NCI-H146 treated with DMSO at 0.1 percent for 48 hours (cell line): ENCODE measurements at regions not wholly inside any gene's neighbourhood (a gene's known extent, or its start where the extent isn't known, plus 50 kb on each side); places are given as distances from the start of the nearest gene placed in this dataset.
A peak's percentile ranks its signal among the peaks of the same experiment; 100 is the strongest.
"Not testable (repeated sequence)": the region's sequence is repeated elsewhere in the genome, so short reads cannot be mapped to it uniquely, and the experiment has no call there.

Experiments
- DNase-seq: peaks from one replicate; lab custom pipeline; 2025; ENCODE audit not compliant: unreplicated experiment; lab: John Stamatoyannopoulos, UW

DNA sequence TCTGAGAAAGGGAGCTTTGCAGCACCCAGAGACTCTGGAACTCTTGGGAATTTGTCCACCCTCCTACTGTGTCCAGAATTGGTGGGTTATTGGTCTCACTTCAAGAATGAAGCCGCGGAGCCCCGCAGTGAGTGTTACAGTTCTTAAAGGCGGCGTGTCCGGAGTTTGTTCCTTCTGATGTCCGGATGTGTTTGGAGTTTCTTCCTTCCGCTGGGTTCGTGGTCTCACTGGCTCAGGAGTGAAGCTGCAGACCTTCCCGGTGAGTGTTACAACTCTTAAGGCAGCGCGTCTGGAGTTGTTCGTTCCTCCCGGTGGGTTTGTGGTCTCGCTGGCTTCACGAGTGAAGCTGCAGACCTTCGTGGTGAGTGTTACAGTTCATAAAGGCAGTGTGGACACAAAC lies 824.7 kb downstream of the LRRTM4 start:
- not testable (repeated sequence) for DNase-seq

DNA sequence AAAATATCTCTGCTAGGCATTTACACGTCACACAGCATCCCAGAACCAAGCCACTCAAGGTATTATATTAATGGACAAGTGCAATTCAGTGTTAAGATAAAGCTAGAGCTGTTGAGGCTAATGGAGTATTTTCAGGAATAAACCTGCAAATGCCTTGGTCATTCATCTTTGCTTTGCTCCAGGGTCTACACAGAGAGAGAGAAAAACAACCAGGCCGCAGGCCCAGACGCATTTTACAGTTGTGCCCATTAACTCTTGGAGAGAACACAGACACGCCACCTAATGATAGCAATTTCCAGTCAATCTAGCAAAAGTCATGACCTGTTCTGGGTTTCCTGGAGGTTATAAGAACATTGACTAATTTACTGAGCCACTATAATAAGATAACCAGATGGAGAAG lies 829.3 kb downstream of the LRRTM4 start:
- no peak for DNase-seq

DNA sequence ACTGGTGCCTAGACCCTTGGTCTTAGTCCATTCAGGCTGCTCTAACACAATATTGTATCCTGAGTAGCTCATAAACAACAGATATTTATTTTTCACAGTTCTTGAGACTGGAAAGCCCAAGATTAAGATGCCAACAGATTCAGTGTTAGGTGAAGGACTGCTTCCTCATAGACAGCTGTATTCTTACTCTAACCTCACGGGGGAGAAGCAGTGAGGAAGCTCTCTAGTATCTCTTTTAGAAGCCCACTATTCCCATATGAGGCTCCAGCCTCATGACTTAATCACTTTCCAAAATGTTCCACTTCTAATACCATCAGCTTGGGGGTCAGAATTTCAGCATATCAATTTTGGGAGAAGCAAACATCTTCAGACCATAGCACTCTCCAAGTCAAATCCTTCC lies 833.4 kb downstream of the LRRTM4 start:
- no peak for DNase-seq

DNA sequence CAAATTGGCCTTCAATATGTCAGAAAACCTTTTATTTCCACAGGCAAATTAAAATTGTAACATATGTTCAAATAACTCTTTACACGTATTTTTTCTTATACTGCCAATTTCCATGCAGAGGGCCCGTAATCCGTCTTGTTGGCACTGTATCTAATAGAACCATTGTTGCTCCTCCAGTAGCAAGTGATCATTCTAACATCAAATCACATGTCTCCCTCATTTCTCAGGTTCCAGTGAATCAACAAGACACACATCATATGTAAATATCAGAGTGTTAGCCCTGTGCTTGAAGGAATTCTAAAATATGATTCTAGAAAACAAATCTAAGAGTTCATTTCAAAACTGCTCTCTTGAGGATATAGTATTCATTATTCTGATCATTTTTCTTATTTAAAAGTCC lies 834.3 kb downstream of the LRRTM4 start:
- DNase-seq = no peak

DNA sequence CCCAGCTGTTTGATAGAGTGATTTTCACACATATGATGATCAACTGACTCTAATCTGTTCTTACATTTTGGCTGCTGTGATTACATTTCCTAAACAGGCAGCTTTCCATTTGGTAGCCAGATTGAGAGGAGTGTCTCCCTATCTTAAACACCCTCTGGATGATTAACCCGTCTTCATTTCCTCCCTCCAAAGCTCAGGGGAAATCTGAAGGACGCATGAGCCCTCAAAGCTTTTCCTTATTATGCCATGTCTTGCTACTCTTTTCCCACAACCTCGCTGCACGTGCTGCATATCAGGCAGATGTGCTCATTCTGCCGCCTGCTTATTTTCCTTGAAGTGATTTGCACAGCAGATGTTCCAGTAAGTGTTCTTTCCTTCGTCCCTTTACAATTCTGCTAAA lies 837.4 kb downstream of the LRRTM4 start:
- no peak for DNase-seq

DNA sequence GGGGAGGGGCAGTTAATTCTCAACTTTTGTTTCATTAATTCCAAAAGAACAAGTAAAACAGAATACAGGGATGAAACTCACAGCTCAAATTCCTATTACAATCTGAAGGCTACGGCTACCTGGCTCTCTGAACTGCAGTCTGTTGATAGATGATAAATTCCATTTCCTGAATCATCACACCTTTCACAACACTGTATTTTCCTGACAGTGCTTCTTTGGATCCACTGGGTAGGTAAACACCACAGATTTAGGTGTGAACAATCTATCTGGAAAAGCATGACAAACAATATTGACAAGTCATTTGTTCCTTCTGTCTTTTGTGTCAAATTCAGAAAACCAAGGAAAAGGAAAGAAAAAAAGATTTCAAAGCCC lies 843.2 kb downstream of the LRRTM4 start:
- no peak for DNase-seq

DNA sequence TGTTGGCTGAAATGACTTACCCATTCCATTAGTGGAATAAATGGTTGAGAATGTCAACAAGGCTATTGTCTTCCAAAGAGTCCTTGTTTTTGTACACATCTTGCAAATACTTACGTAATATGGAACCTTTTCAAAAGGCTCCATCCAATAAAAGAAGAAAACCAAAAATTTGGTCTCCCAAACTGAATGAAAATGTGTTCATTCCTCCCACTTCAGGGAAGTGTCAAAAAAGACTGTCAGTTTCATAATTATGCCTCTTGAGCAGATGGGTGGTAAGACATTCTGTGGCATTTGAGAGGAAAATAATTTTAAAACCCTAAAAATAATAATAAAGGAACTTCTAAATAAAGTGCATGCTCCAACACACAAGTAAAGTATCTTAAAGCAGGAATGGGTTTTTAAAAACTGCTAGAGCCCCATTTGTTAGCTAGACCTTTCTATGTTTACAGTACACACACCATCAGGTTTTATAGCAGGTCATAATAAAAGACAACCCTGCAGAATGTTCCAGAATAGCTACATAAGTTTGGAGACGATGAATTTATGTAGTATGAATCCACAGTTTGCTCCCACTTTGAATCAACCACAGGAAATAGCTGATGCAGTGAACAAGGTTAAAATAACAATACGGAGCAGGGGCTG lies 843.7 kb downstream of the LRRTM4 start:
- DNase-seq = no peak

DNA sequence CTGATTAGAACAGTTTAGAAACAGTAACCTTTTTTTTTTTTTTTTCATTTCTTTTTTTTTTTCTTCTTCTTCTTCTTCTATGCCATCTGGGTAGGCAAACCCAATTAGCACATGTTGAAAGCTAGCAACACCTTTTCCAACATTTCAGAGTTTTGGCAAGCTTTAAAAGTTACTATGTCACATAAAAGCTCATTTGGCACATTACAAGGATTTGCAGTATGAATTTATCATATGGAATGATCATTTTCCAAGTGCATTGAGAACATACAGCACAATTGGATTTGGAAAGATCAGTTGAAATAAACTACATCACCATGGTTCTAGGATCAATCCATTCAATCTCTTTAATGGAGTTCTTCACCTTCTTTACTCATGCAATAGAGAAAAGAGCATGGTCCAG lies 847.0 kb downstream of the LRRTM4 start:
- DNase-seq = no peak

DNA sequence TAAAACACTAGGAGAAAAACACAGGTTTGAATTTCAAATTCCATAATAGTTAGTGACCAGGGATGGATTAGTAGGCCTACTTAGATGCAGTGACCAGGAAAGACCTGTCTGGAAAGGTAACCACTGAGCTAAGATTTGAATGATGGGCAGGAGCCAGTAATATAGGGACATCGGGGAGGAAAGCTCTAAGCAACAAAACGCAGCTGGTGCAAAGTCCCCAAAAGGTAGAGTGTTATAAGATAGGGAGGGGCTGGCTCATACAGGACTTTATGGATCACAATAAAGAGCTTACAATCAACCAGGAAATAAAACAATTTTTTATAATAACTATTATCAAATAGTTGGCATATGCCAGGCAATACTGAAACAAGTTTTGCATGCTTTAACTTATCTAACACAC lies 849.4 kb downstream of the LRRTM4 start:
- DNase-seq = no peak

DNA sequence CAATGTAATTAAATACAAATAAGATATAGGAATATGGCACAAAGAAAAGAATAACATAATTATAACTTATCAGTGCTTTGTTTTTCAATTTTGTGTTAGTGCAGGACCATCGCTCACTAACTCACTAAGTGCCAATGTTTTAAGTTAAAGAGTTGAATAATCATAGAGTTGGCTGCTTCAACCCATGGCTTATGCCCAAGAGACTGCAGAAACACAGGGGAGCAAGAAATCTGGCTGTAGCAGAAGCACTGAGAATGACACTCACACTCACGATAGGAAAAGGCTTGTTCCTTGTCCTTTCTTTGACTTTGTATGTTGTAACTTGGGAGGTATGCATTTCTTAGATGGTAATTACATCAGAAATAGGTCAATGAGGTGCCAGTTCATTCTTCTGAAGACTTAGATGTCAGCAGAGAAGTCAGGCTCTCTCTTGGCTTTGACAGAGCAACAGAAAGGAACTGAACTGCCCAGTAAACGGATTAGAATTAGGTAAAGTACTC lies 852.2 kb downstream of the LRRTM4 start:
- DNase-seq = no peak

DNA sequence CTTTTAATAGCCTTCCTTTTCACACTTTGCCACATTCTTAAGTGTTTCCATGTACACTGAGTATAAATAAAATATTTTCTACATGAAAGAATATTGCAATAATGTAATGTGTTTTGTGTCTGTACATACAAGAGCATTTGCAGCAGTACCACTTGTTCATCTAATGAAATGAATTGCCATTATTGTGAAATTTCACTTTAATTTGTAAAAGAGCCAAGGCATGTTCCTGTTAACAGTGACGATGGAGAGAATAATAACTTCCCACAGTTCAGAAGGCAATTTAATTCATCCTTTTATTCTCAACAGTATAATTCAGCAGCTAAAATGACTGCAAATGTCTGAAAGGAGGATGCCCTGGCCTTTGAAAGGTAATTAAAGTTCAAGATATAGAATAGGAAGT lies 853.9 kb downstream of the LRRTM4 start:
- no peak for DNase-seq

DNA sequence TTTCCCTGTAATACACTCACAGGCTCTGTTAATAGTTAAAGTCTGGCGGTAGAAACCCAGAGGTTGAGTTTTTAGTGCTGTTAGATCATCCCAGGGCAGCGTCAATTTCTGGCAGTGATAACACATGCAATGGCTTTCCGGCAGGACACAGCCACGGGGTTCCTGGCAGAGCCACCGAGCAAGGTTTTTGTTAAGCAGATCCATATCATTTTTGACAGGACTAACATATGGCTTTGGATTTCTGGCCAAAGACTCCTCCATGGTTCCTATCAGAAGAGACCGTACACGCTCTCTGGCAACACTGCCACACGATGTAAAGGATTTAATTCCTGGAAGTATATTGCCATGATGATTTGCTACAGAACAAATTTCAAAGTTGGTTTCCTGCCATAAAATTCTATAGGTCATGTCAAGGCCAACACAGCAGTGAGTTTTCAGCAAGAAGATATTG lies 854.3 kb downstream of the LRRTM4 start:
- no peak for DNase-seq

DNA sequence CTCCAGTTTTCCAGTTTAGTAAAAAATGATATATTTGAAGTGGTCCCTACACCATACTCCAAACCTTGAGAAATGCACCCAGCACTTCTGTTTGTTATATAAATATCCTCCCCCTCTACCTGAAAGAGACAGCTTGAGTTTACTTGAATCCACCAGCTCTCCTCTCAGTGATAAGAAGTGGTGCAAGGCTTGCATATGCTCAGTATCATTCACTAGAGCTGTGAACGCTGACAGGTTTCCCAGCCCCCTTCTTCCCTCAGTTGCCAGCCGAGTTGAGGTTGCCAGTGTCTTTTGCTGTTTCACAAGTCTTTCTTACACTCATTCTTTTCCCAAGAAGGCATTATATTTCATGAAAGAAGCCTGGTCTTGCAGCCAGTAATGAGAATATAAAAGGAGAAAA lies 880.0 kb downstream of the LRRTM4 start:
- no peak for DNase-seq

DNA sequence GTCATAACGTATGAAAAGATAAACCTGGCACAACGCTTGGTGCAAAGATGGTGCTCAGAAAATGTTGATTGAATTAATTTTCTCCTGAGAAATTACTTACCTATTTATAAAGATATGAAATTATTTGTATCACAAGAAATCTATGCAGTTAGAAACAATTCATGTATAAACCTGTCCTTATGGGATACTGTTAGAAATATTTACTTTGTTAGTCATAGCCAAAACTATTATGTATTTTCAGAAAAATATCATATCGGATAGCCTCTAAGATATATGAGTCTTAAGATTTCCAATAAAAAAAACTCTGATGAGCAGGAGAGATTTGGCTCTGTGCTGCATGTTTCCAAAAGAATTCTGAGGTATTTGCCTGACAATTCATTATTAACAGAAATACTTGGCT lies 880.7 kb downstream of the LRRTM4 start:
- DNase-seq = no peak

DNA sequence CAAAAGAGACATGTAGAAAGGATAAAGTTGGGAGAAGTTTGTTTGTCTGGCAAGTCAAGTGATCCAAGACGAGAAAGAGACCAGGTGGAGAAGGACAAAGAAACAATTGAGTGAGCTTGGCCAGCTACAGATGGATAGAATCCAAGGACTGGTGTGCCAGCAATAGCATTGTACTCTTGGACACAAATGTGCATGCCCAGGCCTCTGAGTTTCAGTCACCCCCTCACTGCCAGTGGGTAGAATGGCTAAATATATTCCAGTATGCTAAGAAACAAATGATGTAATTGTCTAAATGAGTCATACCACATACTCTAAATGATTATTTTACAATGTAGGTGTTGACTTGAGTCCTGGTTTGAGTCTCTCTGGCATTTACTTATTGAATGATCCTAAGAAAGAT lies 881.3 kb downstream of the LRRTM4 start:
- DNase-seq = no peak

DNA sequence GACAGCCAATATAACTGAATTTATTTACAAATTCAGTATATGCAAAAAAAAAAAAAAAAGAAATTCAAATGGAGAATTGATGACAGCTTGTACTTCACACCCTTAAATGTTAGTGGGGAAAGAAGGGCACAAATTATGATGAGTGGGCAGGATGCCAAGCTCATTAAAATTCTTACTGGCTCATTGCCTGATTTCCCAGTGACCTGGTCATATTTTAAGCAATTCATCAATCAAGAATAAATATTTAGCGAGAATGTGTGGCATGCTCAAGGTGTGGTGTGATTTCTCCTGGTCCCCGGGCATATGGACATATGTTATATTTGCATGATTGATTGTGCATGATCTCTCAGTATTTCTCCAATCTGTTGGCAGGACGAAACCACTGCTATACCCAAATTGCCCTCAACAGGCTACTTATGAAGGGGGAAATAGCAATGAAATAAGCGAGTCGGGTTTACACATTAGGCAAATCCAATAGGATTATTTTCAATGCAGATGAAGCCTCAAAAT lies 883.0 kb downstream of the LRRTM4 start:
- DNase-seq = no peak

DNA sequence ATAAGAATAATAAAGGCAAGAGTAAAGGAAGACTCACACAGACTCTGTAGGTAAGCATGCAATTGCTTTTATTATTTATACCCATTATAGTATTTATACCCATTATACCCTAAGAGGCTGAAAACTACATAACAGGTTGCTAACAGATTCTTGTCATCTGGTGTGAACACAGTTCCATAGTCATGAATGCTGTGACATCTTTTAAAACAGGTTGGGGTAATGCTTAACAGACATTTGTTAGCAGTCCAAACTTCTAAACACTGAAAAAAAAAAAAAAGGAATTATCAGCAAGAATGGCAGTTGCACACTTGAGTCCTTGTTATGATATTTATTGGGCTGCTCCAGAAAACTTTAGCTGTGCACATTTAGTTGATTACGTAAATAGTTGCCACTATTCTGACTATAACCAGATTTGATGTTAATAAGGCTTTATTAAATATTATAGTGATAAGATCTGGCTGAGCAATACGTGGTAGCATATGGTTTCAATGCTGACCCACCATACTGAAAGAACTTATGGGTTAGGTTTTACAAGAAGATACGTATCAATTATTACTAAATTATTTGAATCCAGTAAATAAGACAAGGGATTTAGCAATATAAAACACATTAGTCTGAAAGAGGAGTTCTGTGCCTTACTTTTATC lies 888.8 kb downstream of the LRRTM4 start:
- DNase-seq = no peak

DNA sequence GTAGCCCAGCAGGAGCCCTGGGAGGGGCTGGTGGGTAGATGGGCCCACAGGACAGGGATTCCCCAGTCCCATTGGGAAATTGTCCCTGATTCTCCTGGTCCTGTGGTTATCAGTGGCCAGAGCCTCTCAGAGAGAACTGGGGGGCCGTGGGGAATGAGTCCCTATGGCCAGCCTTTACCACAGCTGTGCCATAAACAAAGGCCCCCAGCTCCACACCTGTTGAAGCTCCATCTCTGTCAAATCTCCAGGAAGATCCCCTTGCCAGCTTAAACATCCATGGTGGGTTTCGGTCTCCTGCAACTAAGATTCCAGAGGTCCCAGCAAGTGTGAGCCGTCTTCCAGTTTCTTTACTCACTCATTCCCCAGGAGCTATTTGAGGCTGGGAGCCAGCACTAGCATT lies 897.1 kb downstream of the LRRTM4 start:
- DNase-seq = no peak

DNA sequence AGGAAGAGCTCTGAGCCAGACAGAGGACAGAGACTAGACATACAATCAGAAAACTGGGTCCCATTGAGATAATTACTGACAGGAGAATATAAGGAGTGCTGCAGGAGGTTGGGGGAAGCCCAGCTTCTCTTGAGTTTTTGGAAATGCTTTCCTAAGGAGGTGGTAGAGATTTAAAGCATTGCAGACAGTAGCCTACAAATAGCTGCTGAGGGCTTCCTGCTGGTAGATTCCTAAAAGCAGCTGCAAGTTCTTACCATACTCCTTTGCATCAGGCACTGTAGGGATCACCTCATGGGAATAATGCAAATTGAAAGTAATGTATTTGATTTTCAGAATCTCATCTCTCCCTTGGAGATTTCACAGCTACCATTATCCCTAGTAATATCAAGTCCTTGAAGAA lies 902.6 kb upstream of the GCFC2 start:
- no peak for DNase-seq

DNA sequence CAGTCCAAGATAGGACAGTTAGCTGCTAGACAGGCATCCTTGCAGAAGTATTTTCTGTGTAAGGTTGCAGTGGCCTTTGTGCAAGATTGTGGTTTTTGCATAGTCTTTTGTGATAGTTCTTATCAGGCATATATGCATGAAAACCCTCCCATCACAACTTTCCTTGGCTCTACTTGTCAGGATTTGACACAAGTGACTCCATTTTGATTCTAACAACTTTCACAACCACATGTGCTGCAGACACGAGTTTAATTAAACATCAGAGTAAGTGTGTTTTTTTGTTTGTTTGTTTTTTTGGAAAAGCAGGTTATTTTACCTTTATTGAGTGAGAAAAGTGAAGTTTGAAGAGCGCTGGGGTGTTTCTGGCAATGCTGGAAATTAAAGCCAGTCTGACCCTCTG lies 902.0 kb upstream of the GCFC2 start:
- no peak for DNase-seq

DNA sequence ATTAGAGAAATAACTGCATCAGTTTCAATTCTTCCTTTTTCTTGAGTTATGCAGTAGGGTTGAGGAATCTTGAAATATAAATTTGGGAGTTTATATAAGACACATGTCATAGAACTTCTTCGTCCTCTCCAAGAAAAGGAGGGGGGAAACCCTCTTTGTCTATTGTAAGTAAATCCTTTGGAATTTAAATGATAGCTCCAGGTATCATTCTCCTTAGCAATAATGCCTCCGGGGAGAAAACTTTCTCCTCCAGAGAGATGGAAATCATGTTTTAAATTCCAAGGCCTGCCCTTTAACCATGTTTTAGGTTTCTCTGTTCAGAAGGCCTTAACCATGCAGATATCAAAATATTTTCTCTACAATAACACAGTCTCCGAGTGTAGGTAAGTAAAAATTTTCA lies 899.7 kb upstream of the GCFC2 start:
- no peak for DNase-seq

DNA sequence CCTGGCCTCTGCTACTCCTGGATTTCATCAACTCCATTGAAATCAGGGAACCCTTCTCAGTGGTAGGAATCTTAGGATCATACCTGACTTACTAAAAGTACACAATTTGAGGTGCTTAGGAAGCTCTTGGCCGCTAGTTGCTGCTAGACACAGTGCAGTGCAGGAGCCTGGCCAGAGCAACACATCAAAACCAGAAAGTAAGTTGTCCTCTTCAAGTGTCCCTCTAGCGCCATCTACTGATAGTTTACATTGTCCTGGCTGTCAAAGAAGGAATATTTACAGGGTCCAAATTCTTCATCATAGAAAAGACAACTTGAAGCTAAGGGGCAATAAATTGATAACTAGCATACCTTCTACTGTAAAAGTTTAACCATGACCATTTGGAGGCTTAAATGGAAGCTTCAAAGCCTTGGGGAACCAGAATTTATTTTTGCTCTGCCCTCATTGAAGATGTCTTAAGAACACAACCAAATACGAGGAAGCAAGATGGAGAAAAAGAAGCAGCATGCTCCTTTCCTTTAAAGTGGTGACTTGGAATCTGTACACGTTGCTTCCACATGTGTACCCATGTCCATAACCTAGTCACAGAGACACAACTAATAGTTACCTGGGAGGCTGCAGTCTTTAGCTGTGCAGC lies 889.1 kb upstream of the GCFC2 start:
- DNase-seq = peak; percentile 84
